ENCODE measurements at regions not wholly inside any gene's neighbourhood (a gene's known extent, or its start where the extent isn't known, plus 50 kb on each side); places are given as distances from the start of the nearest gene placed in this dataset.

DNA sequence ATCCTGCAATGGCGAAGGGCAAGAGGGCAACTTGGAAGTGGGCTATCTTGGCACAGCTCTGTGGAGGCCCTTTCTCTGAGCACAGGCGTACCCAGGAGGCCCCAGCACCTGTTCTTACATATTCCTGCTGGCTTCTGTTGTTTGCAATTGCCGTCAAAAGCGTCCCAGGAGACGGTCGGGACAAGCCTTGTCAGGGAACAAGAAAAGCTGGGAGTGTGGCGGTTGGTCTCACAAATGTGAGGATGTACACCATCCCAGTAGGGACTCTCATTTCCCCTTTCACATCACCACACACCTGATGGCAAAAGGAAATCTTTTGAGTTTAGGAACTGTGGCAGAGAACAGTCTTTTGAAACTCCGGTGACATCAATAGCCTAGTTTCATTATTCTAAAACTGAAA is 94.7 kb upstream of the EFEMP1 start:
- TF ChIP-seq CTCF (IDR thresholded peaks at IDR 0.05) (no peak), POLR2A (IDR thresholded peaks at IDR 0.05) (no peak), POLR2AphosphoS5 (IDR thresholded peaks at IDR 0.05; ENCODE audit: insufficient read depth in 1 of 2, low read depth in 1 of 2) (no peak)
